NCI-H510A treated with DMSO at 0.1 percent for 48 hours (cell line): ENCODE measurements at regions not wholly inside any gene's neighbourhood (a gene's known extent, or its start where the extent isn't known, plus 50 kb on each side); places are given as distances from the start of the nearest gene placed in this dataset.

Experiments used
- DNase-seq: peaks from one replicate; lab custom pipeline; 2025; lab: John Stamatoyannopoulos, UW

DNA sequence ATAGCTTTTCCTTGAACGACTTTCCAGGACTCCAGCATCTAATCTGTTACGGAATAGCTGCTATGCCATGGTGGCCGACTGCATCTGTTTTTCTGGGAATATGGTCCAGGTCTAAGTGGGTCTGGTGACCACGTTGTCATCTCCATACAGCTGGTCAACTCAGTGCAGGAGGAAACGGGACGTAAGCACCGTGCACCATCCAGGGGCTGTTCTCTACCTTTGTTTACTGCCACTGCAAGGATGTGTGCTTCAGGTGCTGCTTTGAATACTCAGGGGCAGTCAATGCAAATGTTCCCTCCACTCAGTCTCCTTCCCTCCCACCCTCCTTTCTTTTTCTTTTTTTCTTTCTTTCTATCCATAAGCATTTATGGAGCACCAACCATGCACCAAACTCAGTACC lies 648.2 kb downstream of the VRK1 start:
- no peak for DNase-seq

DNA sequence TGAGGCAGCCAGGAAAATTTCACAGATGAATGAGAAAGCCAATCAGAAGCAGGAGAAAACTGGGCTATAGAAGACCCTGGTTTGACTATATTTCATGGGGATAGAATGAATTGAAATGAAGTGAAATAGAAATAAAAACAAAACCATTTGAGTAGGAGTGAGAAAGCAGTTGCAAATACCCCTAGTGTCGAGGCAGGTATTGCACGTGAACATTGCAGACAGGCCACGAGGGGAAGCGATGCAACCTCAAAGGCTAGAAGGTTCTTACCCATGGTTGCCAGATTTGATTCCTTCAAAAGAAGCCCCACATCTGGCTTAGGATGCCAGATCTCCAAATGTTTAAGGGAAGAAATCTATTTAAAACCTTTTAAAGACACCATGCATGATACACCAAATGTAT lies 648.9 kb downstream of the VRK1 start:
- no peak for DNase-seq

DNA sequence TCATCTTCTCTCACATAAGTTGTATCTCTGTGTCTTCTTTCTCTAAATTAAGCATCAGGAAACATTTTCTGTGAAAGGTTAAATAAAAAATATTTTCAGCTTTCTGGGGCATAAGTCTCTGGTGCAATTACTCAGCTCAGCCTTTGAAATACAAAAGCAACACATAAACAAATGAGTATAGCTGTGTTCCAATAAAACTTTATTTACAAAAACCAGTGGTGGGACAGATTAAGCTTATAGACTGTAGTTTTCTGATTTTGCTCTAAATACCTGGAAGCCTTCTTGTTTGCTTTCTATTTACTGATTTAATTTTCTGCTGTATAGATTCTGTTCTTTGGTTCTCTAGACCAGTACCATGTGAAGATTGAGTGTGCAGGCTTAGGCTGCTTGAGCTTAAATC lies 655.1 kb downstream of the VRK1 start:
- no peak for DNase-seq

DNA sequence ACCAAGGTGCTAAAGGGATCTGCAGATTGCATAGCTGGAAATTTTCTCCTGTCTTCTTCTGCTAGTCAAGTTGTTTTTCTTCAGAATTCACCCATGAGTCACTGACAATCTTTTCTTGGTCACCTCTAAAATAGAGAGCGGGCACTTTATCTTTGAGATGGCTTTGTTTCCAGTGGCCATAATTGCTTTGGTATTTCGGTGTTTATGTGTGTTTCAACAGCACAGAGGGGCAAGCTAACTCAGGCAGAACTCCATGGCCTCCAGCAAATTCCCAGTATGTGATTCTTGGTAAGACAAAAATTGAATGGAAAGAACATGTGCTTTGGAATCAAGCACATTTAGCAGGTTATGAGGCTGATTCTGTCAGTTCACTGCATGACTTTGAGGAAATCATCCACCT lies 656.8 kb downstream of the VRK1 start:
- no peak for DNase-seq

DNA sequence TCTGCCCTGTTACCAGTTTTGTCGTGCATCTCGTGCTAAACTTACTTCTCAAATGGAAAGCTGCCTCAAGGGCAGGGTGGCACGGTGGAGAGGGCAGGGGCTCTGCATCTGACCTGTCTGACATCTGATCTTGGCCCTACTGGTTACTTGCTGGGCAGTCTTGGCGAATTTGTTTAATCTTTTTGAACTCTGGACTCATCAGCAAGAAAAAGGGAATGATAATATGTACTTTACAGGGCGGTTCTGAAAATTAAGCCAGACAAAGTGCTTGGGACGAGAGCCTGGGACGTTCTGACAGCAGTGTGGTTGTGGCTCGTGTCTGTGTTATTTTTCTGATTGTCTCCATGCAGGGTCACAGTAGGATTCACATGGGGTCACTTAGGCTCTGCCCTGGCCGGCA lies 659.3 kb downstream of the VRK1 start:
- DNase-seq, result no peak

DNA sequence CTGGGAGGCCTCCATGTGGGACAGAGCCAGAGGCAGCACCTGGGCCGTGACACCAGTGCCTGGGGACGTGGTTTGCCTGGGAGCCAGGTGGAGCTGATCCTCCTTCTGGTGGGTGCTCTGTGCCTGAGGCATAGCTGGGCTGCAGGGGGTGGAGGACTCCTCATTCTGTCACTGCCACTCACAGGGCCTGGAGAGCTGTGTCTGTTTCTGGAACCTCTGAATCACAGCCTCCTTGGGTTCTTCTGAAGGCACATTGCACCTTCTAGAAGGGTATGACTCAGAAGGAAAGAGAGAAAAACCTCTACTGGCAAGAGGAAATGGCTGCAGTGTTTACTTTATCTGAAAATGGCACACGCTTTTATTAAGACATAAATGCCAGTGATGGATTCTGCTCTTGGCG lies 659.8 kb downstream of the VRK1 start:
- no peak for DNase-seq

DNA sequence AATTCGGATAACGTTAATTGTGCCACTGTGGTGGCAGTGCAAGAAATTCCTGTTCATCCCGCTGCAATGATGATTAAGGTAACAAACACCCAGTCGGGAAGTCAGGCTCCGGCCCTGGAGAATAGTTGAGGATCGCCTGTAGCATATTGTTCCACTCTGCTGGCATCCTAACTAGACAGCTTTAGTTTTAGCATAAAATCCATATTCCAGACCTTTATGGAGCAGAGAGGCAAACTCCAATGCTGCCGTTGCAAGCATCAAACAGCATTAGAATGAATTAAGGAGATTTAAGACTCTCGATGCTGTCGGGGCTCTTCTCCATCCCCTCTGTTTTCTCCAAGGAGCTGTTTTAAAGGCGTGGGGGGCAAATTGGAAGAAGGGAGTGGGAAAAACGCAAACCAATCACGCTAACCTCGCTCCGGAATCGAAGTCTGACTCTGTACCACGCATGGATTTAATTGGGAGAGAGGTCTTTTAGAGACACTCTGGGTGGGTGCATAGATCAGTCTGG lies 660.4 kb downstream of the VRK1 start:
- DNase-seq, result no peak

DNA sequence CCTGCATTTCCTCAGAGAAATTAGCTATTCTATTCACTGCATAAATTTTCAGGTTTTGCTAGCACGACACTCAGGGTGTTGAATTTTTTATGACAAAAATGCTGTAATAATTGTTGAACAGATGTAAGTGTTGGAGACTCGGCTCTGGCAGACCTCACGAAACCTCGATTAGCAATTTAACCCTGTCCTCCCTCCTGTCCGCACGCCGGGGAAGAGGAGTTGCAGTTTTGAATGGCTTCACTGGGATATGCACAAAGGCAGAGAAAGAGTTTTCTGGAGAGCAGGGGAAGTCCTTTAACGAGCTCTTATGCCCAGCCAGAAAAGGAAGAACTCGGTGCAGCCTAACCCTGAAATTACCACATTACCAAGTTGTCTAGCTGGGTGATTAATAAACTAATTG lies 661.1 kb downstream of the VRK1 start:
- no peak for DNase-seq

DNA sequence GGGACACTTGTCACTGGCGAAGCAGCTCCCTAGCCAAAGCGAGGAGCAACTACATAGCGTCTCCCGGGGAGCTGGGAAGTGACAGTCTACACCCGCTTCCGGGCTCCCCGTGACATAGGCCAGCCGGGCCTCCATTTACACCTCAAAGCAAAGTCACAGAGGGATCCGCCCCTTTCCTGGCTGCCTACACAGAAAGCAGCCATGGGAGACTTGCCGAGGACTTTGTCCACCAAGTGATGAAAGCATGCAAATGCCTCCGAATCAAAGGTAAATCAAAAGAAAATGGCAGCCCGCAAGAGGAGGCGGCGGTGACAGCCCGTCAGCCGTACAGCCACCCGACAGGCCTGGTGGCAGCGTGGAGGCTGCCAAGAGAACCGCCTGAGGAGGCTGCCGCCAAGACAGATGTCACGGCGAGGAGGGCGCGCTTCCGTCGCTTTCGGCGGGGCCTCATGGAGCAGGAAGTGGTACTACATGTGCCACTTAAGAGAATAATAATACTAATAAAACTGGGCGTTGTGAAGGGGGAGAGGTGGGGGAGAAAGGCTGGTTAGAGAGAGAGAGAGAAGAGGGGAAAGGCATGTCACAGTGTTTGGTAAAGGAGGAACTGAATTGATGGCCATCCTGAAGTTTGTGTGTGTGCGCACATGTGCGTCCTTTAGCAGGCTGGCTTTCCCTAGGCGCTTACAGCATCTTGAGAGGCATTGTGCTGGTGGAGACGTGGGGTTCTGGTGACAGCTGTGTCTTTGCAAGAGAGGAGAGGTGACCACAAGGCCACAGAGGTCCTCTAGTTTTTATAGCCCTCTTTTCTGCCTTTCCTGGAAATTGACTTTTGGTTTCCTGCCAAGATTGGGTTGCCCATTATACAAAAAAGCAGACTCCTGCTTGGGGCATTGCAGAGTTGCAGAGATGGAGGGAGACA lies 661.7 kb downstream of the VRK1 start:
- peak; percentile 21 for DNase-seq

DNA sequence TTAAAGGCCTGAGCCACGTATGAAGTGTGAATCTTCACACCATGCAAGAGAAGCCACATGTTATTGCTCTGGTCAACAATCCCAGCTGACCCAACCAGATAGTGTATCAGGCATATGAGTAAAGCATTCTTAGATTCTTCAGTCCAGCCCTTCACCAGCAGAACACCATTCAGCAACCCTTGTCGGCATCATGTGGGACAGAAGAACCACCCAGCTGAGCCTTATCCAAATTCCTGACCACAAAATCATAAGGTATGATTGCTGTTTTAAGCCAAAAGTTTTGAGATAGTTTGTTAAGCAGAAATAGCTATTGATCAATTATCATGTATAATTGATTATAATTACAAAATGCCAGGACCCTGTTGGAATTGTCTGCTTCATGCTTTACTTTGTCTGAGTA lies 664.9 kb downstream of the VRK1 start:
- no peak for DNase-seq

DNA sequence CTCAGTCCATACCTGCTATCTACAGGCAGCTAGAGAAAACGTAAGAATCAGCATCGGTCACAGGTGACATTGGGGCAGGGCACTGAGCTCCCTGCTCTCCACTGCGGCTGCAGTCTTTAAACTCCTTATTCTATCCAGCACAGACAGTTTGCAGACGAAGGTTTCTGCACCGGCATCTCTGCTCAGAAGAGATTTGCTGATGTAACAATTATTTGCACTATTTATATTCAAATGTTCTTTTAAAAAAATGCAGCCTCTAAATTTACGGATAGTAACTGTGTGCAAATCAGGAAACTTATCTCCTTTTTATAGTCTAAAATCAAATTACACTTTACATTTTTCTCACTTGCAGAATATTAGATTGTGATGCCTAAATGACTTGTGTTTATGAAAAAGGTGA lies 671.0 kb downstream of the VRK1 start:
- no peak for DNase-seq

DNA sequence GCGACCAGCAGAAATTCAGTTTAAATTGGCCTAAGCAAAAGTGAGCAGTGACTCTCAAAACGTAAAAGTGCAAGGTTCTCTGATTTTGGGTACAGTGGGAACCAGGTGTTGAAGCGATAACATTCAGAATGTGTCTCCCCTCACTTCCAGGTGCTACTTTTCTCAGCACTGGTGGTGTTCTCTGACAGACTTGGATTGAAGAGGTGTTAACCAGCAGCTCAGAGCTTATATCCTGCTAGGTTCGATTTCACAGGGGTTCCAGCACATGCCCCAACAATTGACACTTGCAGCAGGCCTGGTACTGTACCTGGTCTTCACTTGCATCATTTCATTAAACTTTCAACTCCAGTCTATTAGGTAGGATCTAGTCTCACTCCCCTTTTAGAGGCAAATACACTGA lies 680.2 kb downstream of the VRK1 start:
- no peak for DNase-seq

DNA sequence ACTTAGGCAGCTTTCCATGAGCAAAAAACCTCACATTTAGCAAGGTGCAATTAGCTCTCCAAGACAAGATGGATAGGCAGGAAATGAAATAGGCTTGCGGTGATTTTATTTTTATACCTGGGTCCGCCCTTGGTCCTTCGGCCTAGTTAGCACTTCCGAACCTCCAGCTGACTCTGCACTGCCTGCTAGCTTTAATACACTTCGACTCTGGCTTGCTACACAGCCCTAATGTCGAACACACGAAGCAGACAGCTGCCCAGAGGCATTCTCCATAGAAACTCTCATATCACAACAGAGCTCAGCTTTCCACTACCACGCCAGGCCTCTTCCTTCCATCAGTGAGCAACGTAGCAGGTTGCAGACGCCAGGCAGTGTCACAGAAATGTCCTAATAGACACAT lies 688.0 kb downstream of the VRK1 start:
- DNase-seq, result no peak

DNA sequence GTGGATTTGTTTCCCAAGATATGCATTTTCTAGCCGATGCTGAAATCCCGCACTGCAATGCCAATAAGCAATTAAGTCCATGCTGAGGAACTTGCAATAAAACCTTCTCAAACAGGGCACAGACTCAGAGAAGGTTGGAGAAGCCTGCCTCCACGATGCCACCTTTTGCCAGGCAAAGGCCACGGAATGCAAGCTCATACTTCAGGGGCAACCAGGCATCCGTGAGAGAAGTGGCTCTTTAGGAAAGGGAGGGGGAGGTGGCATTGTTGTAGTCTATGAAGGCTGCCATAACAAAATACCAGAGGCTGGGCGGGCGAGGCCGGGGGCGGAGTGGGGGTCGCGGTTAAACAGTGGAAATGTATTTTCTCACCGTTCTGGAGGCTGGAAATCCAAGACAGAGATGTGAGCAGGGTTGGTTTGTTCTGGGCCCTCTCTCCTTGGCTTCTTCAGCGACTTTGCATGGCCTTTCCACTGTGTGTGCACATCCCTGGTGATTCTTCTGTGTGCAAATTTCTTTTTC lies 689.5 kb downstream of the VRK1 start:
- DNase-seq, result no peak

DNA sequence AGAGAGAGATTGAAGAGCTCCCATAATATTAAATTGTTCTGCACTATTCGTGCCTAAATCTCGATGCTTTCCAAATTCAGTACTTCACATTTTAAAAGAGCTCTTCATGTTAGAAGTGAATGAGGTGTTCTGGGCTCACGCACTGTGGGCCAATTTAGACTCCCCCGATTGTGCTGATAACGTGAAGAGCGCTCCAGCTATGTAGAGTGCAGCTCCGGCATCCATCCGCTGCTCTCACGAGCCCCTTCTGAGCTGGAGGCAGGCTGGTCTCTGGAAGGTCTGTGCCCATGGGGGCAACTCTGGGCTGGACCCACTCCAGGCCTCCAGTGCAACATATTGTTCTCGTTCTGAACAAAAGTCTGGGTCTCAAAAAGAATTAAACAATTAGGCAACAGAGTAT lies 692.6 kb downstream of the VRK1 start:
- DNase-seq, result no peak

DNA sequence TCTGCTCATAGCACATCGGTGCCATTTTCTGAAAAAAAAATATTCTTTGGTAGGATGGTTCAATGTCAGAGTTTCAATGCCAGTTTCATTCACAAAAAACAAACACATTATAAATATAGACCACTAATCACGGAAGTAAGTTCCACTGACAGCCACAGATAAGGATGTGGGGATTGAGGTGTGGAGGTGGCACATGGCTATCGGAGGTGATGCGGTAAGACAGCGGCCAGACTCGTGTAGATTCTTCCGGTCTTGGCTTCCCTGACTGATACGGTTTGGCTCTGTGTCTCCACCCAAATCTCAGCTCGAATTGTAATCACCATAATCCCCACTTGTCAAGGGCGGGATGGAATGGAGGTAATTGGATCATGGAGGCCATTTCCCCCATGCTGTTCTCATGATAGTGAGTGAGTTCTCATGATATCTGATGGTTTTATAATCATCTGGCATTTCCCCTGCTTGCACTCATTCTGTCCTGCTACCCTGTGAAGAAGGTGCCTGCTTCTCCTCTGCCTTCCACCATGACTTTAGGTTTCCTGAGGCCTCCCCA lies 693.4 kb downstream of the VRK1 start:
- no peak for DNase-seq

DNA sequence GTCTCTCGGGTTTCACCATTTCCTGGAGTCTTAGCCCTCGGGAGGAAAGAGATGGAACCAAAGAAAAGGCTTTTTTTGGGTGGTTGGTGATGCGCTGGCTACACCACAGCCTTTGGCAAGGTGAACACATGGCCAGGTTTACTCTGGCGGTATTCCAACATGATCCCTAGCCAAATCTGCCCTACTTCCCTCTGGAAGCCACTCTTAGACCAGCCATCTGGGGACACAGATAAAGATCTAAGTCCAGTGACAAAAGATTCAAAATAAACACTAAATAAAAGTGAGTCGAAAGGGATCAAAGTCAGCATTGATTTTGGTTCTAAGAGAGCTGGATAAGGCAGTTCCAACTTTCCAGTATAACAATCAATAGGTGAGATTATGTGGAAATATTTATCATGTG lies 694.5 kb downstream of the VRK1 start:
- no peak for DNase-seq

DNA sequence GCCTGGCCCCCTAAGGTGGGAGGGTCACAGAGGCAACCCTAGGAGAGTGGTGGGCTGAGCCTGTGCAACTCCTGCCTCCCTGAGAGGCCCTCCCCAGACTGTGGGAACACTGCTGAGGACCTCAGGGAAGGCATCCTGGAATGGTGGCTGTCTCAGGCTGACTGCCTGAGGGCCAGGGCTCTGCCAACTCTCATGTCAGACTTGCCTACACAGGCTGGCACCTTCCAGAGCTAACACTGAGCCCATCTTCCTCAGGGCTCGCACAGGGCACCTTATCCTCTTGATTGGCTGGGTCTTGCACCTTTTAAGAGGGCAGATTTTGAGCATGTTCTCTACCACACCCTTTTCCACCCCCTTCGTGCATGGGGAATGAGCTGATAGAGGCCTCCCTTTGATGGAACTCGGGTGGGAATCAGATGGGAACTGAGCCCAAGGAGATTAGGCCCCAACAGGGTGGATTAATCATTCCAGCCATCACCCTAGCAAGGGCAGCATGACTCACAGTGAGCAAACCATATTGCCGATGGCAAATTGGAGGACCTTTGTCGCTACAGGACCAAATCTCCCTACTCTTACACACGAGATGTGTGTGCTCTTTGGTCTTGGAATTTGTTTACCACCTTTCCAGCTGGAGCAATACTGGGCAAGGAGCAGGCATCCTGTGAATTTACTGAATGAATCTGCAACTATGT lies 702.8 kb downstream of the VRK1 start:
- DNase-seq, result no peak

DNA sequence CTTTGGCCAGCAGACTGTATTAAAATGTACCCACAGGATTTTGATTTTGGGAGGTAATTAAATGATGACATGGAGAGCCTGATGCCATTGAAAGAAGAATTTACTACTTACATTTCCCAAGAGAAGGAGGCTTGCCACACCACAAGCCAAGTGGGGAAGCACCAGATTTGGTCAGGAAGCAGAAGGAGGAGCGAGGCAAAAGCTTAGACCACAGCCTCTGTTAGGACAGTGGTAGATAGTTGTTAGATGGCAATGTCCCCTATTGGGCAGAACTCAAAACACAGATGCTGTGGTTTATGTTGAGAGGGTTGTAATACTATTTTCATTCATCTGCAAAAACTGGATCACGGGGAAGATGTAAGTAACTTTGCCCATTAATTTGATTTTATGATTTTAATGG lies 709.4 kb downstream of the VRK1 start:
- DNase-seq, result no peak

DNA sequence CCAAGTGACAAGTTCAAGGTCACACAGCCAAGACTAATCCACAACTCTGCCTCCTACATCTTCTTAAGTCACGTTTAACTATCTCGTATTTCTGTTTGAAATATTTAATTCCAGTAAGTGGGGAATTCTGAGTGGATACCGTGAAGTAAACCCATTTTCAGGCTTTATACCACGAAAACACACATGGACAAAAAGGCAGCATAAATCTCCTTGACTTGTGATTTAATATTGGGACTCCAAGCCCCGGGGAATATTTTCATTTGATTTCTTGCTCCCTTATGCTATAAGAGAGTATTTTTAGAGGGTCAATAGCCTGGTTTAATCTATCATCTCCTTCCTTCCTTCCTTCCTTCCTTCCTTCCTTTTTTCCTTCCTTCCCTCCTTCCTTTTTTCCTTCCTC lies 716.7 kb downstream of the VRK1 start:
- DNase-seq, result no peak

DNA sequence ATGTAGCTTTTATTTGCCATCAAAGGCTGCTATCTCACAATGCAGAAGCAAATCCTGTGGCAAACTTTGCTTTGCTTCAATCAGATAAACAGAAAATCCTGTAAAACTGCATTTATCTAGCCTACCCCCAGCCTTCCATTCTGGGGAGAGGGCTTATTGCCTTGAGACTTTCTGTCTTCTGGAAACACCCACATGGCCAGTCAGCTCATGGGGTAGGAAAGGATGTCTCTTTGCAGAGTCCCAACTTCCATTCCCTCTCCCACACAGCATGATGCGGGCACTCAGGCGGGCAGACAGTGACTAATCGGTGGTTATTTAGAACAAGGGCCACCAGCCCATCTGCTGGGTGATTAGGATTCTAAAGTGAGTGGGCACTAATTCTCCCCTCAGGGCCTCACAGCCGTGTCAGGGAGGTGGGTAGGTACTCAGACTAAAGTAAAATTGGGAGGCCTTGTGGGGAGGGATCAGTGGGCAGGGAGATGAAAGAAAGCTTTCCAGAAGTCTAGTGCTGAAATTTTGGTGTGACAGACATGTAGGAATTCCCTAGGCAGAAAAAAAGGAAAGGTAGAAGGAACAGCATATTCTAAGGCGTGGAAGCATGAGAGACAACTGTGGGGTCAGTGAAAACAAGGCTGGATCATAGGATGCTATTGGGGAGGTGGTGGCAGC lies 720.5 kb downstream of the VRK1 start:
- no peak for DNase-seq

DNA sequence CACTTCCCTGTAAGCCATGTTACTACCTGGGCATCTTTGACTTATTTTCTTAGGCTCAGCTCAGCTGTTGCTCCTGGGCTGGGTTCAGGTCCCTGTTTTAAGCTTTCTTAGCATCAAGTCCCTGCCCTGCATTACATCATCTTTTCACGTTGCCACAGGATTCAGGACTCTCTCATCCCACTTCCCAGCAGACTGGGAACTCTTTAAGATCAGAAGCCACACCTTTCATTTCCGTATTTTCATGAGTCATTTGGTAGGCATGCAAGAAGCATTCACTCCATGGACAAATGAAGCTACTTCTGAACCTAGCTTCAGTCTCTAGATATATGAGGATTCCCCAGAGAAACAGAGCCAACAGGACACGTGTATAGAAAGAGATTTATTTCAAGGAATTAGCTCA lies 726.8 kb downstream of the VRK1 start:
- DNase-seq, result no peak
